NB4 (cell line): ENCODE measurements at regions not wholly inside any gene's neighbourhood (a gene's known extent, or its start where the extent isn't known, plus 50 kb on each side); places are given as distances from the start of the nearest gene placed in this dataset.

Source experiments
- DNase-seq: peaks from one replicate; pipeline ENCODE4 v3.0.0; 2010; ENCODE audit warnings: low read depth
- H3K4me3 ChIP-seq: one replicate; pipeline ENCODE4 v1.5.1; 2011; ENCODE audit warnings: mild to moderate bottlenecking, low read depth, low read length, moderate library complexity
- MYC ChIP-seq: IDR thresholded peaks from 2 replicates; pipeline ENCODE4 v1.6.1; 2011; ENCODE audit warnings: low read depth, low read length
- POLR2A ChIP-seq: IDR thresholded peaks from 2 replicates; pipeline ENCODE4 v1.6.1; 2011; ENCODE audit warnings: mild to moderate bottlenecking; ENCODE audit not compliant: insufficient read length; ENCODE audit errors: extremely low read depth
- TF ChIP-seq, protein P1 (sequence below): IDR thresholded peaks from 2 replicates; pipeline ENCODE4 v1.6.1; 2011; ENCODE audit warnings: low read depth, low read length
- TF ChIP-seq, protein P2 (sequence below): IDR thresholded peaks from one replicate; pipeline ENCODE4 v1.5.1; 2012; ENCODE audit warnings: low read depth, low read length

DNA sequence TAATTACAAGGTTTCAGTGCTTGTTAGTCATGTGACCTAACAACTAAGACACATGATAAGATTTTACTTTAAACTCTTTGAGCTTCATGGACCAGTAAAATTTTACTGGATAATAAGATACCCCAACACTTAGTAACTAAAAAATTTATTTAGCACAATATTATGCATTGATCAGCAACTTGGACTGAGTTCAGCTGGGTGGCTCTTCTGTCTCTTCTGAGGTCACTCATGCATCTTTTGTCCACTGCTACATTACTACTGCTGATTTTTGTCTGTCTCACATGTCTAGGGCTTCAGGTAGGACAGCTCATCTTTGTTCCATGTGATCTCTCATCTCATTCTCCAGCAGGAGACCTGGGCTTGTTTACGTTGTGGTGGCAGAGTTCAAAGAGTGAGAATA, 370.2 kb upstream of the TMTC1 start:
- no peak for DNase-seq
- TF ChIP-seq, protein P1, sequence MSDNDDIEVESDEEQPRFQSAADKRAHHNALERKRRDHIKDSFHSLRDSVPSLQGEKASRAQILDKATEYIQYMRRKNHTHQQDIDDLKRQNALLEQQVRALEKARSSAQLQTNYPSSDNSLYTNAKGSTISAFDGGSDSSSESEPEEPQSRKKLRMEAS = no peak
- TF ChIP-seq, protein P2, sequence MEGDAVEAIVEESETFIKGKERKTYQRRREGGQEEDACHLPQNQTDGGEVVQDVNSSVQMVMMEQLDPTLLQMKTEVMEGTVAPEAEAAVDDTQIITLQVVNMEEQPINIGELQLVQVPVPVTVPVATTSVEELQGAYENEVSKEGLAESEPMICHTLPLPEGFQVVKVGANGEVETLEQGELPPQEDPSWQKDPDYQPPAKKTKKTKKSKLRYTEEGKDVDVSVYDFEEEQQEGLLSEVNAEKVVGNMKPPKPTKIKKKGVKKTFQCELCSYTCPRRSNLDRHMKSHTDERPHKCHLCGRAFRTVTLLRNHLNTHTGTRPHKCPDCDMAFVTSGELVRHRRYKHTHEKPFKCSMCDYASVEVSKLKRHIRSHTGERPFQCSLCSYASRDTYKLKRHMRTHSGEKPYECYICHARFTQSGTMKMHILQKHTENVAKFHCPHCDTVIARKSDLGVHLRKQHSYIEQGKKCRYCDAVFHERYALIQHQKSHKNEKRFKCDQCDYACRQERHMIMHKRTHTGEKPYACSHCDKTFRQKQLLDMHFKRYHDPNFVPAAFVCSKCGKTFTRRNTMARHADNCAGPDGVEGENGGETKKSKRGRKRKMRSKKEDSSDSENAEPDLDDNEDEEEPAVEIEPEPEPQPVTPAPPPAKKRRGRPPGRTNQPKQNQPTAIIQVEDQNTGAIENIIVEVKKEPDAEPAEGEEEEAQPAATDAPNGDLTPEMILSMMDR = no peak
- no peak overlapping the region for H3K4me3 ChIP-seq

DNA sequence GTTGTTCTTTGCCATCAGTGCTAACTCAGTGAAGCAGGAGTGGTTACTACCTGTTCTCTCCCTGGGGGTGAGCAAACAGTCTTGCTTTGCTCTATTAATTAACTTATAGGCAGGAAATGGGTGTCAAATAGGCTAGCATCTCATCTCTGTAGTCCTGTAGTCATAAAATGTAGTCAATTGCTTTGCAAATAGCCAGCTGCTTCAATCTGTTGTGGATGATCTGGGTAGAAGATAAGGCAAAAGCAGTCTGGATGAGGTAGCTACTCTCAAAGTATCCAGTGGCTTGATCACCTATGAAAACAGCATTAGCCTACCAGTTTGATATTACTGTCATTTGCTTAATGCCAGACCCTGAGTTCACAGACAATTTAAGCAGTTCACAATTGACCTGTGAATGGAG, 369.0 kb upstream of the TMTC1 start:
- H3K4me3 ChIP-seq = no peak overlapping the region
- no peak for DNase-seq
- TF ChIP-seq POLR2A (no peak), MYC (no peak)
- TF ChIP-seq, protein P1 = no peak
- TF ChIP-seq, protein P2 = no peak

DNA sequence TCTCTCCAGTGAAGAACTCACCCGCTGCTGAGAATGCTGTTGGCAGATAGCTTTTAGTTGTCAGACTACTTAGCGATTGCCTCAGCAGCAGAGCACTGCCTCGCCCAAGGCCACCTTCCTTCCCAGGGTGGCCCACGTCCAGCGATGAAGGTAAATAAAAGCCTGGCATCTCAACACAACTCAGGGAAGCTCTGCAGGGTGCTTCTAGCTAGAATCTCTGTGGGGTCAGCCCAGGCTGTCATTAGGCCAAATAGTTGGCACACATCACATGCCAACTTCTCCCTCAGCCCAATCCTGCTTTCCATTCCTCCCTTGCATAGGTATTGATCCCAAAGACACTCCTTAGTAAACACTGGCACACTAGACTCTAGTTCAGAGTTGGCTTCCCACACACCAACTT, 368.1 kb upstream of the TMTC1 start:
- no peak for DNase-seq
- TF ChIP-seq MYC (no peak), POLR2A (no peak)
- TF ChIP-seq, protein P2 = no peak
- TF ChIP-seq, protein P1 = no peak
- no peak overlapping the region for H3K4me3 ChIP-seq

DNA sequence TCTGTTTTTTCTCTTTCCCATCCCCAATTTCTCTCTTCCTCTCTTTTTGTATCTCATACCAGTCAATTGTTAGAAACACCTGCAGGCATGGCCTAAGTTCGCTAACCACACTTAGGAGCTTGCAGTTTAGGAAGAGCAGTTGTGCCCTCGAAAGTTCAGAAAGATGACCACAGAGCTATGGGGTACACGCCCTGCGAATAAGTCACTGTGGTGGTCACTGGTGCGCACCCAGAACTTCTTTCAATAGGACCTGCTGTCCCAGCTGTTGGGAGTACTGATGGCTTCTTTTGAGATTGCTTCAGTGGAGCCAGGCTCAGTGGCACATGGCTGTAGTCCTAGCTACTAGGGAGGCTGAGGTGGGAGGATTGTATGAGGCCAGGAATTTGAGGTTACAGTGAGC, 362.8 kb upstream of the TMTC1 start:
- TF ChIP-seq MYC = no peak
- TF ChIP-seq, protein P1 = no peak
- TF ChIP-seq POLR2A = no peak
- TF ChIP-seq, protein P2 = no peak
- H3K4me3 ChIP-seq = no peak overlapping the region
- no peak for DNase-seq

DNA sequence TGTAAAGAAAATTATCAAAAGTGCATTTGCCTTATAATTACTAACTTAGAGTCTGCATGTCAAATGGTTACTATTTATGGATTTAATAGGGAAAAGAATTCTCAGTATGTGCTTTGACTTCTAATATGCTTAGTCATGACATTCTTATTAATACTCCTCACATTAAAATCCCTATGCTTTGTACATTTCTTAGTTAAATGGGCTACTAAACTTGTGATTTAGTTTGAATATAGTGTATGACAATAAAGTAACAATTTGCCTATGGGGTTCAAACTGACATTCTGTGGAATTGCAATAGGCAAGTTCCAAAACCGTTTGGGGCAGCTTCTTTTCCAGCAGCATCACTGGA, 361.9 kb upstream of the TMTC1 start:
- H3K4me3 ChIP-seq = no peak overlapping the region
- TF ChIP-seq POLR2A = no peak
- TF ChIP-seq MYC = no peak
- no peak for DNase-seq

DNA sequence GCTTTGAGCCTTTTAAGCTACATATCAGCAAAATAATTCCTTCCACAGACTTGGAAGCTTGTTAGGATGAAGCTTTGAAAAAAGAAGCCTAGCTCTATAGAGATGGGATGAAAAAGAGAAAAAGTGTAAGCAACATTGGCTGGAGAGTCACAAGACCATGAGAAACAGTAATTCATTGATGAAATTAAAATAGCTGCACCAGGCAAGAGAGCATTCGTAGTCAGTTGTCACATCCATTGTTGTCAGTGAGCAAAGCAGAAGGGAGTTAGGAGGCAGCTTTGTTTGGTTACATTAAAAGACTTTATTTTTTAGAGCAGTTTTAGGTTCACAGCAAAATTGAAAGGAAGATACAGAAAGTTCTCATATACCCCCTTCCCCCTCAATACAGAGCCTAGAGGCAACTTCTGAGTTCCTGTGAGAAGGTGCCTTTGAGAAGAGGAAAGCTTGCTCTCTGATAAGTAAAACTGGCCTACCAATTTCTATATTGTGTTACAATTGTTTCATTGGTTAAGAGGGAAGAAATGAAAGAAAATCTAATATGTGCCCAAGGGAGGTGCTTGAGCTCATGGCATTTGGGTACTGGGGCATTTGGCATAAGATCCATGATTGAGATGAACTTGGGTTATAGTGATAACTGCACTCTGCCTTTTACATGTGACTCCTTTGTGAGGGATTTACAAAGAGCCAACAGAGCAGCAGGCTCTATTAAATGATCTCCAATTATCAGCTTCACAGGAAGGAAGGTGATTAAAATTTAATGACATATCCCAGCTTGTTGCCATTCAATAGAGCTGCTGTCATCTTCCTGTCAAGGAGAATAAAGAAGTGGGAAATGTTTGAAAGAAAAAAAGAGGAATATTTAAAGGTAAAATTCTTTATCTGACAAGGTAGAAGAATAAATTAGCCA, 361.3 kb upstream of the TMTC1 start:
- DNase-seq = no peak
- TF ChIP-seq MYC (no peak), POLR2A (no peak)
- TF ChIP-seq, protein P2 = no peak
- TF ChIP-seq, protein P1 = no peak
- H3K4me3 ChIP-seq = no peak overlapping the region
